ENCODE measurements at regions not wholly inside any gene's neighbourhood (a gene's known extent, or its start where the extent isn't known, plus 50 kb on each side); places are given as distances from the start of the nearest gene placed in this dataset.
"Not testable (repeated sequence)": the region's sequence is repeated elsewhere in the genome, so short reads cannot be mapped to it uniquely, and the experiment has no call there.

DNA sequence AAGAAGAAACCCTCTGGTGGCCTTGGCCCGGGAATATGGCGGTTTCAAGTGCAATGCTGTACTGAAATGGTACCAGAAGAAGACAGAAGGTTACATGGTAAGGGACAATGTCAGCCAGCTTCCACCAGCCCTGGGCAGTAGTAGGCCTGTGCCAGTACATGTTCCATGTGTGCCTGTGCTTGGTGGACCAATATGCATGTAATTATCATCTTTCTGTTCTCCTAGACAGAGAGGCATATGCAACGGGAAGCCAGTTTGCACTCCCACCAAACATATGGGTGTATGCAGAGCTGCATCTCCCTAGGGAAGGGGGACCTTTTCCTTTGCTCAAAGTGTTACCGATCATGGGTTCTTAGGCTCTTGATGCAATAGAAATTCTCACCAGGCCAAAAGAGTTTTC lies 80.9 kb upstream of the ADORA2B start:
- not testable (repeated sequence) for DNase-seq

DNA sequence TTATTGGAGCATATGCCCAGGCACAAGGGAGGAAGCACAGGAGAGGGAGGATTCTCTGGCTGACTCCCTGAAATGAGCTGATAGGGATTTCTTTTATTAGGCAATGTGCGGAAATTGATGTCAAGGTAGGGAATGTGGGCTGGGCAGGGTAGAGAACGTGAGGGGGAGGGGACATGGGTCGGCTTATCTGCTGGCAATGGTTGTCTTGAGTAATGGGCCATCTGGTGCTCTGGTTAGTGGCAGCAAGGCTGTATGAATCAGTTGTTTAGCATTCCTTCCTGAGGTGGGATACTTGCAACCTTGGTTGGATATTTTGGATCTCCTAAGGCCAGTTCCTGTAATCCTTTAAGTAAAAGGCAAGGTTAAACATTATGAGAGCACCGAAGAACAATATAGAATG lies 80.5 kb upstream of the ADORA2B start:
- not testable (repeated sequence) for DNase-seq

DNA sequence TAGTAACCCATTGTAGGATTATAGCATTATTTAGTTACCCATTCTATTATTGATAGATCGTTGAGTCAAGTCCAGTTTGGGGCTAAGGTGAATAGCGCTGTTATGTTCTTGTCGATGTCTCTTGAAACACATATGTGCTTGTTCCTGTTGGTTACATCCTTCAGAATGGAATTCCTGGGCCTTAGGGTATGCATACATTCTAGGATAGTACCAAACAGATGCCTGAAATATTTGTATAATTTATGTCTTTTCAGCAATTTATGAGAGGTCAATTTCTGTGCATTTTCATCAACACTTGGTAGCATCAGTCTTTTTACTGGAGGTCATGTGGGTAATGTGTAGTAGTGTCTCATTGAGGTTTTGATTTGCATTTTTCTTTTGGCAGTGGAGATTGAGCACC lies 78.9 kb upstream of the ADORA2B start:
- DNase-seq: not testable (repeated sequence)

DNA sequence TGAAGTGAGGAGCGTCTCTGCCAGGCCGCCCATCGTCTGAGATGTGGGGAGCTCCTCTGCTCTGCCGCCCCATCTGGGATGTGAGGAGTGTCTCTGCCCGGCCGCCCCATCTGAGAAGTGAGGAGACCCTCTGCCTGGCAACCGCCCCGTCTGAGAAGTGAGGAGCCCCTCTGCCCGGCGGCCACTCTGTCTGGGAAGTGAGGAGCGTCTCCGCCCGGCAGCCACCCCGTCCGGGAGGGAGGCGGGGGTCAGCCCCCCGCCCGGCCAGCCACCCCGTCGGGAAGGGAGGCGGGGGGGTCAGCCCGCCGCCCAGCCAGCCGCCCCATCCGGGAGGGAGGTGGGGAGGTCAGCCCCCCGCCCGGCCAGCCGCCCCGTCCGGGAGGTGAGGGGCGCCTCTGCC lies 77.6 kb upstream of the ADORA2B start:
- DNase-seq: not testable (repeated sequence)

DNA sequence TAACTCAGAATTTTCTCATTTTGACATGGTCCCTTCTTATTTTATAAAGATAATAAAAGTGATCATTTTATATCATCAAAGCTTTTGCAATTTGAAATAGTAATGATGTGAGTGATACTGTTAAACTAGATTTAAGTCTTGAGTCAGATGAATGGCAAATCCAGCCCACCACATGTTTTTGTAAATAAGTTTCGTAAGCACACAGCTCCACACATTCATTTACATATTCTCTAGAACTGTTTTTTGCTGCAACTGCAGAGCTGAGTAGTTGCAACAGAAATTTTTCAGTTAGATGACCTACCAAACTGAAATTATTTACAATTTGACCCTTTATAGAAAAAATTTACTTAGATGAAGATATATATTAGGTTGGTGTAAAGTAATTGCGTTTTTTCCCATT lies 75.1 kb upstream of the ADORA2B start:
- DNase-seq: not testable (repeated sequence)

DNA sequence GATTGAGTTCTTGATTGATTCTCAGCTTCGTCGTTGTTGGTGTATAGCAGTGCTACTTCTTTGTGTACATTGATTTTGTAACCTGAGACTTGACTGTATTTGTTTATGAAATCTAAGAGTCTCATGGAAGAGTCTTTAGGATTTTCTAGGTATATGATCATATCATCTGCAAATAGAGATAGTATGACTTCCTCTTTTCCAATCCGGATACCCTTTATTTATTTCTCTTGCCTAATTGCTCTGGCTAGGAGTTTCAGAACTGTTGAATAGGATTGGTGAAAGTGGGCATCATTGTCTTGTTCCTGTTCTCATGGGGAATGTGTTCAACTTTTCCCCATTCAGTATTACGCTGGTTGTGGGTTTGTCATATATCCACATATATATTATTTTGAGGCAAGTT lies 72.3 kb upstream of the ADORA2B start:
- not testable (repeated sequence) for DNase-seq

DNA sequence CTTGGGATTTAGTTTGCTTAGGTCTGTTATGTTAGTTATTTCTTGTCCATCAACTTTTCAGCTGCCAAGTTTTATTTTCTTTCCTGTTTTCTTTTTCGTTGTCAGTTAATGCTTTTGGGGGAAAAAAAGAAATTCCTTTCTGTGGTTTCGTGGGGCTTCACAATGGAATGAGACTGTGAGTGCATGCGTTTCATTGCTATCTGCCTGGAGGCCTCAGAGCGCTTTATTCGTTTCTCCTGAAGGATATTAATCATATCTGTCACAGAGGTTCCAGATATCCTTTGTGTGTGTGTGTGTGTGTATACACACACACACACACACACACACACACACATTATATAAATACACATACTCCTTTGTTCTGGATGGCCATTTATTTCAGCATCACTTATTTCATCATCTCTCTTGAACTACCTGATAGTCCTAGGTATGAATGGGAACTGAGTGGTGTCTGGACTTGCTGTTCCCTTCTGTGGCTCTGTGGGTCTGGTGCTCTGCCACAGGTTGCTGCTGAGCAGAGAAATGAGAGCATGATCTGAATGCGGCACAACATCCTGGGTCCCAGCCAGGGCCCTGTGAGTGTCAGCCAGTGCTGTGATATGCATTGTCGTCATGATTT lies 66.9 kb upstream of the ADORA2B start:
- DNase-seq: not testable (repeated sequence)

DNA sequence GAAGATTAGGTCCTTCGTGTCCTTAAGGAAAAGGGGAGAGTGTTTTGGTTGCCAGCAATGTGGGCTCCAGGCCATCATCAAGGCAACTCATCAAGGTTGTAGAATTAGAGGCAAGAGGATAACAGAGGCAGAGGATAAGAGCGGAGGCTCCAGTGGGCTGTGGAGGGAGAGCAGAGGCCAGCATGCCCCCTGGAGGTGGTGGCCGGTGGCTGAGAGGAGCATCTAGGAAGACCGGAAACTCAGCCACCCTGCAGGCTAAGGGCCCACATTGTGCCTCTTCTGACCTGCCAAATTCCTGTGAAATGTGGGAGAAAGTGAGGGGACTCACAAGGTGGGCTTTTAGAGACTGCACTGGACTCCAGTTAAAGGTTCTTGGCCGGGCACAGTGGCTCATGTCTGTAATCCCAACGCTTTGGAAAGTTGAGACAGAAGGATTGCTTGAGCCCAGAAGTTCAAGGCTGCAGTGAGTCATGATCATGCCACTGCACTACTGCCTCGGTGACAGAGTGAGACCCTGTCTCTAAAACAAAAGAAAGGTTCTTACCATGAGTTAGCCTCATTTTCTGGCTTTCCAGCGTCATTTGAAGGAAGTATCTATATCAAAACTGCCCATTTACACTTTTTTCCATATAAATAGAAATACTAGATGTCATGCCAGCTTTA lies 62.7 kb upstream of the ADORA2B start:
- DNase-seq: no peak

DNA sequence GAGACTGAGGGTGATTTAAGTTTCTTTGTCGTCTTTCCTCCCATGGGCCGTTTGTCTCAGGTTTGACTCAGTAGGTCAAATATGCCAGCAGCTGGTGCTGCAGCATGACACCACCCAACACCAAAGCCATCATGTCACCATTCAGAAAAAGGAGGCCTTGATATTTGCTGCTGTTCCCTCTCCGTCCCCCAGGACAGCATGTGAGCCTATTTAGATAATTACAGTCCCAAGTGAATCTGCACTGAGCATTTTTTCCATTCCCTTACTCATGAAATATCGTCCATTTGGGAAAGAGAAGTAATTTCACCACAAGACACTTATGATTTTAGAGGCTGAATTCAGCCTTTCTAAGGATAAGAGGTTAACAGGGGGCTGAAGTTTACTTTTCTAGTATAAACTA lies 62.2 kb upstream of the ADORA2B start:
- DNase-seq: no peak

DNA sequence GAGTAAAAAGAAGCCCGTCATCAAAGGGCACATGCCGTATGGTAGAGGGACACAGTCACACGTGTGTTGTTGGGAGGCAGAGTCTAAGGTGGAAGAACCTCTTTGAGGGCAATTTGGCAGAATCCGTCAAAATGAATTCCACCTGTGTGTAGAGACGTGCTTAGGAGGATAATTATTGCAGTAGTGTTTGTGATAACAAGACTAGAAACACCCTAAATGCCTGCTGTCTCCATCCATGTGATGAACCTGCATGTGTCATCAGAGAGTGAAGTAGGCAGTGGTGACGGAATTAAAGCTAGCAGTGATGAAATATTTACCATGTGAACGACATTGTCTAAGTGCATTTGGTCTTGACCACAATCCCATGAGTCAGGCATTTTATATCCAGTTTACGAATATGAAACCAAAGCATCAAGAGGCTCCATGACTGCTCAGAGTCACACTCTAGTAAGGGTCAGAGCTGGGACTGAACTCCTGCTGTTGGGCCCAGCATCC lies 61.3 kb upstream of the ADORA2B start:
- no peak for DNase-seq

DNA sequence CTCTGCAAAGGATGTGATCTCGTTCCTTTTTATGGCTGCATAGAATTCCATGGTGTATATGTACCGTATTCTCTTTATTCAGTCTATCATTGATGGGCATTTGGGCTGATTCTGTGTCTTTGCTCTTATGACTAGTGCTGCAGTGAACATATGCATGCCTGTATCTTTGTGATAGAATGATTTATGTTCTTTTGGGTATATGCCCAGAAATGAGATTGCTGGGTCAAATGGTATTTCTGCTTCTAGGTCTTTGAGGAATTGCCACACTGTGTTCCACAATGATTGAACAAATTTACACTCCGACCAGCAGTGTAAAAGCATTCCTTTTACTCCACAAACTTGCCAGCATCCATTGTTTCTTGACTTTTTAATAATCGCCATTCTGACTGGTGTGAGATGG lies 60.2 kb upstream of the ADORA2B start:
- no peak for DNase-seq

DNA sequence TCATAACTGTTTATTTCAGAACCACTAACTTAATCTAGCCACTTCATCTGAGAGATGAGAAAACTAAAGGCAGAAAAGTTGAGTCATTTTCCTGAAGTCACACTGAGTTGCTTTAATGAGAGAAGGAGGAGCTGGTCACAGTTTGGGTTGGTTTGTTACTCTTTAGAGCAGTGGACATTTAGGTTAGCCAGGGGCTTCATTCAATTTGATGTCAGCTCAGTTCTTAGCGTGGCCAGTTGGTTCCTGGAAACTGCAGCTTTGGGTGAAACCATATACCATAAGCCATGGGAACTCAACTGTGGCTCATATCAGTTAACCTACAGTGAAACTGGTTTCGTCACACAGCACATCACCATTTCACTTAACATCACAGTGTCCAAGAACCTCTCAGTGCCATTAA lies 59.2 kb upstream of the ADORA2B start:
- no peak for DNase-seq

DNA sequence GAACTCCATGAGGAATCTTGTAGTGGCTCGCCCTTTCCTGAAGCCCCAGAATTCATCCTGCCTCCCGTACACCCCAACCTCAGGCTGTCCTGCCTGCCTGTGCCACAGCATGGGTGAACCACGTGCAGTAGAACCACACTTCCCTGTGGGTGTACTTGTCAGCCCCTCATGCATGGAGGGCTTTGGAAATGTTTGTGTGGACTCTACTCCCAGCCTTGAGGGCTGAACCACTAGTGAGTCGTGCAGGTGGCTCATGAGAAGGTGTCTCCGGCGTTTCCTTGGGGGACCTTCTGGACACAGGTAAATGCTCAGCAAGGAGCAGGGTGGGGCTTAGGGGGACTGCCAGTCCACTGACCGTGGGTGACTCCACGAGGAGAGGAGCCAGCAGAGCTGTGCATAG lies 58.7 kb upstream of the ADORA2B start:
- DNase-seq: no peak

DNA sequence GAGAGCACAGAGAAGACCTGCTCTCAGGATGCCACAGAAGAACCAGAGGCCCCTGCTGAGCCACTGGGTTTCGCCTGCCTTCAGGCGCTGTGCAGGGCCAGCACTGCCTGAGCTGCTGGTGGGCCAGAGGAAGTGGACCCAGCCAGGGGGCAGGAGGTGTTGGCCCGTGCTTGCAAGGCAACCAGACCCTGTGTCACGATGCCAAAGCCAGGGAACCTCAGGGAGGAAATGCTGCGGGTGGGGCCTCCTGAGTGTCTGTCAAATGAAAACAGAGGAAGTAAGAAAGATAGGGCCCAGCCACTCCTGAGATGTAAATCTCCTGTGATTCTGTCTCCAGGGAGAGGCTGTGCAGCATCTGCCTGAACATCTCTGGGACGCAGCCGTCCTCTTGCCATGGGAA lies 58.1 kb upstream of the ADORA2B start:
- no peak for DNase-seq

DNA sequence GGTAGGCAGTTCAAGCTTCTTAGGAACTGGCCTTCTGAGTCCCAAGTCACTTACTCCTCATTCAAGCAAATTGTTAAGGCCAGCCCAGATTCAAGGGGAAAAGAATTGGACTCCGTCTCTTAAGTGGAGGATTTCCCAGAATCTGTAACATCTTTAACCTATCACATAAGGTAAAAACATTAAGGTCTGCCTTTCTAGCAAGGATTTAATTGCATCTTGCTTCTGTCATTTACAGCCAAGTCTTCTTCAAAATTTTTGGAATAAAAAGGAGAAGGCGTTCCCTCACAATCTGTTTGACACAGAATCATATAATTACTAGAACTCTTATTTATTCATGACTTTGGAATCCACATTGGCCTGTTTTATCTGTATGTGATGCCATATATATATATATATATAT lies 56.5 kb upstream of the ADORA2B start:
- DNase-seq: no peak

DNA sequence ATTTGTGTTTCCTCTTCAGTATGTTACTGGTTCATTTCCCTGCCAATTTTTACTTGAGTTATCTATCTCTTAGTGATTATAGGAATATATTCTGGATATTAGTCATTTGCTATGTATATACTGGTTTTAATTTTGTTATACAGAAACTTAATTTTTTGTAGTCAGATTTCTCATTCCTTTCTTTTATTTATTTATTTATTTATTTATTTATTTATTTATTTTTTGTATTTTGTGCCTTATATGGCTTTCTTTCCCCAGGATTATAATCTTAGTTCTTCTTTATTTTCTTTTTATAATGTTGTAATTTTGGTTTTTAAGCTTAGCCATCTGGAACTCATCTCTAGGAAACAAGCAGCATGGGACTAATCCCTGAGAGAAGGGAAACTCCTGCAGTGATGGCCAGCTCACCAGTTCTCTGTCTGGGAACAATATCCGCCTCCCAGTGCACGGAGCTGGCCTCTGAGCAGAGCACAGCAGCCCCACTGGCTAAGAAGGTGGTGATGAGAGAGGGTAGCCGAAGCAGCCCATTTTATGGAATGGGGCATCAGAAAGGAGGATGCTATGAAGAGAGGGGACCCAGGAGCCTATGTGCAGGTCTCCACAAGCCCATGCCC lies 54.5 kb upstream of the ADORA2B start:
- no peak for DNase-seq

DNA sequence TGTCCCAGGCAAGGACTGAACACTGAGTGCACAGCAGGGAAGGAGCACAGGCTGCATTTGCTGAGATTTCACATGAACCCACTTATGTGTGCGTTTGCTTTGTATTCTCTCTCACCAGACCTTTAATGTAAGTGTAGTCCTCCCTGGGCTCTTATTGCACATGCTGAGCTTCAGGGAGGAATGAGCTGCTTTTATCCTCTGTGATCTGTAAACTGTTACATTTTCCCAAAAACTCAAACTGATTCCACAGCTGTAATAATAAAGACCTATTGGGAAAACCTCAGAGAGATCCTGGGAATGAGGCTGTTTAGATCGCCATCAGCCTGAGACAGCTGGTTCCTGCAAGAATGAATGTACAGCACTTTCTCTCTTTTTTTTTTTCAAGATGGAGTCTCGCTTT lies 53.6 kb upstream of the ADORA2B start:
- no peak for DNase-seq

DNA sequence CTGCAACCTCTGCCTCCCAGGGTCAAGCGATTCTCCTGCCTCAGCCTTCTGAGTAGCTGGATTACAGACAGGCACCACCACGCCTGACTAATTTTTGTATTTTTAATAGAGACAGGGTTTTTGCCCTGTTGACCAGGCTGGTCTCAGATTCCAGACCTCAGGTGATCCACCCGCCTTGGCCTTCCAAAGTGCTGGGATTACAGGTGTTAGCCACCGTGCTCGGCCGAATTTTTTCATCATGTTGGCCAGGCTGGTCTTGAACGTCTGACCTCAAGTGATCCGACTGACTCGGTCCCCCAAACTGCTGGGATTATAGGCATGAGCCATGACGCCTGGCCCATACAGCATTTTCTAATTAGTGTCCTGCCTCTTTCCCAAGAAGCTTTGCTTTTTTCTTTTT lies 52.7 kb upstream of the ADORA2B start:
- DNase-seq: no peak

DNA sequence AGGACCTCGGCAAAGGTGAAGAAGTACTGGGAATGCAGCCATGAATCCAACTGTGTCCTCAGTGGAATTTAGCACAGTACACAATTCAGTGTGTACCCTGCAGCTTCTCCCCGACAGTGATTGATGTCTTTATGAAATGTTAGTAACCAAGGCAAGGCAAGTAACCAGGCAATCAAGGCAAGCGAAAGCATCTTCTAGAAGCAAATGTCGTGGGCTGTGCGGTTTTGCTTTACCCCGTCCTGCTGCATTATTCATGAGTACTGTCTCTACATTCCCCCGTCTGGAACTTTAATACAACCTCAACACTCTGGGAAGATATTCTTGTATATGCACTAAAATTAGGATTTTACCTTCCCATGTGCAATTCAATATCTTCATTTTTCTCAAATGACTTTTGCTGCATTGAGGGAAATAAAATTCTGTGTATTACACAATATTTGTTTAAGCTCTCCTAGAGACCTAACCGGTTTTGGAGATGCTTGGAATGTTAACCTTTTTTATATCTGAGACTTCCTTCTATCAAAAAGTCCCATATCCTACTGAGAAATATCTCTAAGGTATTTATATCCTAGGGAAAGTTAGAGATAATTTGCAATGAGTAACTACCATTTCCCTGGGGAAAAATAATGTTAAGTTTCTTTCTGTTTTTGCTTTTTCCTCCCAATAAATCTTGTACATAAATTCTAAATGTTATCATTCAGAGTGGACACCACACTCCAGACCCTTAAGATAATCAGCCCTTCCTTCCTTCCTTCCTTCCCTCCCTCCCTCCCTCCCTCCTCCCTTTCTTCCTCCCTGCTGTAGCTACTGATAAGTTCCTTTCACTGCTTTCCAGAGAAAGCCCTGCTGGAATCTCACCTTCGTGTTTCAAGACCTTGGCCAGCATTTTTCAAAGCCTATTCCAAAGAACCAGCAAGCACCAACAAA lies 51.9 kb upstream of the ADORA2B start:
- DNase-seq: no peak

DNA sequence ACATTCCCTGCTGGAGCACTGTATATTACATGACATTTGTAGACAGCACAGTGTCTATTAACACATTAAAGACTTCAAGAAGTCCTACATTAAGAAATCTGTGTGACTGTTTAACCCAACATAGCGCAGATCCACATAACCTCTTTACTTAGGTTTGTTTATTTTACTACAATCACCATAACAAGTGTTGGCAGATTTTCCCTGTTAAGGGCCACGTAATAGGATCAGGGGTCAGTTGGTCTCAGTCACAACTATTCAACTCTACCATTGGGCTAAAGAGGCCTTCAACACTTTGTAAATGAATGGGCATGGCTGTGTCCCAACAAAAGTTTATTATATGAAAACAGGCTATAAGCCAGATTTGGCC lies 51.3 kb upstream of the ADORA2B start:
- DNase-seq: no peak

DNA sequence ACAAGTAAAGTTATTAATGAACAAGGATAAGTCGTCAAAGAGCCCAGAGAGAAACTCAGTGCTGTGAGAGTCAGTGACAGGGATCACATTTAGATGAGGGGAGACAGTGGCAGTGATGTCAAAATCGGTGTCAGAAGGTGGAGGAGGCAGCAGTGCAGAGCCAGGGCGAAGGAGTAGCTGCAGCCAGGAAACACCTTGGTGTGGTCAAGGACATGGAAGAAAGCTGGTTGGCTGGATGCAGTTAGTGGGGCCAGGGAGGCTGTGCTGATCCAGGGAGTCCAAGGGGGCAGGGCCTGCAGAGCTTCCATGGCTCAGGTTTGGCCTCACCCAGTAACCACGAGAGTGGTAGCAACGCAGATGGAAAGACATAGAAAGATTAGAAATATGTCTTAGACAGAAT lies 50.7 kb upstream of the ADORA2B start:
- no peak for DNase-seq

DNA sequence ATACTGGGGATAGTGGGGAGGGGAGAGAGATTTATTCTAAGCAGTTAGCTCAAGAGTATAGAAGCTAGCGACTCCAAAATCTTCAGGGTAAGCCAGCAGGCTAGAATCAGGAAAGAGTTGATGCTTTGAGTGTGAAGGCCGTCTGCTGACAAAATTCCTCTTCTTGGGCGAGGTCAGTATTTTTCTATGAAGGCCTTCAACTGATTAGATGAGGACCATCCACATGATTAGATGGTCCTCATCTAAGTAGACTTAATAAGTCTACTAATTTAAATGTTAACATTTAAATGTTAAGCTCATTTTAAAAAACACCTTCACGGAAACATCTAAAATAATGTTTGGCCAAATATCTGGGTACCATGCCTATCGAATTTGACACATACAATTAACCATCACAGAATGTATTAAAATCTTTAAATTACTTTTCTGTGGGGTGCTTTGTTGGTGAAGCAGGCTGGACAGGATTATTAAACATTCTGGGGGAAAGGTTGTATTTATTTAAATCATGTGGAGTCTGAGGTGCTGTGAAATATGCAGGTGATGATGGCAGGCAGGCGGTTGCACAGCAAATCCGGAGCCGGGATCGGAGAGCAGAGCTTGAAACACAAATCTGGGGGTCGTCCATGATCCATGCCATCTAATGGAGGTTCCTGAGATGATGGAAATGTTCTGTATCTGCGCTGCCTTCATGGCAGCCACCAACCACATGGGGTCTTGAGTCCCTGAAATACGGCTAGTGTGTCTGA lies 49.8 kb upstream of the ADORA2B start:
- no peak for DNase-seq
